ENCODE measurements at regions not wholly inside any gene's neighbourhood (a gene's known extent, or its start where the extent isn't known, plus 50 kb on each side); places are given as distances from the start of the nearest gene placed in this dataset.

DNA sequence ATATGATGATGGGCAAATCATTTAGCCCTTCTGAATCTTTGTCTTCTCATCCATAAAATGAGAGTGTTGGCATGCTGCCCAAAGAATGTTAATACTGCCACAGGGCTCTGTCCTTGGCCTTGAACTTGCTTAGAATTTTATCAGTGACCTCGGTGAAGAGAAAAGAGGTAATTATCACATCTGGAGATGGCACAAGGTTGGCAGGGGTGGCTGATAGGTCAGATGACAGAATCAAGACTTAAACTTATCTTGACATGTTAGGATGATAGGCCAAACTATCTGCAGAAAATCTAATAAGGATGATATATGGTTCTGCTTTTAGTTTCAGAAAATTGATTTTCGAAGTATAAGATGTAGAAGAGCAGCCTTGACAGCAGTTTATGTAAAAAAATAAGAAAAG, 599.1 kb upstream of the CLINT1 start:
- TF ChIP-seq CTCF (conservative IDR thresholded peaks at IDR 0.05 in 1 of 2, IDR thresholded peaks at IDR 0.05 in 1 of 2; ENCODE audit: extremely low read depth in 1 of 2, insufficient read depth in 1 of 2, low read depth in 1 of 2, low read length in 2 of 2), result no peak
- no peak for TF ChIP-seq EZH2 (IDR thresholded peaks at IDR 0.05; ENCODE audit: borderline replicate concordance, low read length)
